BE2C (cell line): ENCODE measurements at regions not wholly inside any gene's neighbourhood (a gene's known extent, or its start where the extent isn't known, plus 50 kb on each side); places are given as distances from the start of the nearest gene placed in this dataset.

Experiments used
- DNase-seq: peaks from one replicate; pipeline ENCODE4 v3.0.0-alpha.2; 2020
- H3K27me3 ChIP-seq: fragments of 250-450 bp; sonication (Bioruptor Pico); 2 replicates; pipeline ENCODE4 v1.5.1; 2020; ENCODE audit warnings: mild to moderate bottlenecking
- H3K36me3 ChIP-seq: fragments of 250-450 bp; sonication (Bioruptor Pico); 2 replicates; pipeline ENCODE4 v1.5.1; 2020; ENCODE audit warnings: mild to moderate bottlenecking
- H3K4me1 ChIP-seq: fragments of 250-450 bp; sonication (Bioruptor Pico); 2 replicates; pipeline ENCODE4 v1.5.1; 2020
- H3K4me3 ChIP-seq: 2 replicates; pipeline ENCODE4 v1.5.1; 2011; ENCODE audit warnings: low read depth, low read length
- H3K9me3 ChIP-seq: fragments of 250-450 bp; sonication (Bioruptor Pico); 2 replicates; pipeline ENCODE4 v1.5.1; 2020
- TF ChIP-seq, protein P1 (sequence below): IDR thresholded peaks from 2 replicates; pipeline ENCODE4 v1.5.1; 2012; ENCODE audit warnings: mild to moderate bottlenecking, low read depth, low read length

DNA sequence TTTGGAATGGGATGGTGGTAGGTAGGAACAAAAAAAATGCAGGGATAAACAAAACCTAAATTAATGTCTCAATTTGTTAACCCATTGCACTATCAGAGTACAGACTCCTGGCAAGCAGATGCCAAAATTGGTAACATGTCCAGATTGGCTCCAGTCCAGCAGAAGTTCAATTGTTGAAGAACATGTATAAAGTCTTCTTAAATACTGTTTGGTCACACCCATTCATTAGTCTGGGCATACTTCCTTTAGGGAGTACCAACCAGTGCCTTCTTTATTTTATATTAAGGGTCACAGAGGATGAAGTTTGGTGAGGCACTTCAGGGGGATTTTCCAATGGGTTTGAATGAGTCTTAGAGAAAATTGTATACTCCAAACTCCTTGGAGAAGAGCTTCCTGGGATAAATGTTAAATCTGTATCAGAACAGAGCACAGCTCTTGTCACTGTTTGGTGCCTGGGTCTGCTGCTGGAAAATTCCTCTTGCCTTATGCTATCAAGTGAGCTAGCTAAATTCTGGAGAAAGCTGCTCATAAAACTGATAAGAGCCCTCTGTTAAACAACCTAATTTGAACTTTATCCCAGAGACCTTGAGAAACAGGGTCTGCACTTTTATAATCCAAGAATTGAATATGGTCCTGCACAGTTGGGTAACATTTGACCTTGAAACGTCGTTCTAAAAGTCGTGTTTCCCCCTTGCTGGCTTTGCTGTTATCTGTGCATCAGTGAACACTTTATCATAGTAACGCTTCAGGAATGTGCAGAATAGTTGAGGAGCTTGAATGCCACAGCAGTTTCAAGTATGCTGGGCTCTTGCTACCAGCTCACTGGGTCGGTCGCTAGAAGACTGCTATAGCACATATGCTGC, 334.1 kb upstream of the CITED2 start:
- TF ChIP-seq, protein P1, sequence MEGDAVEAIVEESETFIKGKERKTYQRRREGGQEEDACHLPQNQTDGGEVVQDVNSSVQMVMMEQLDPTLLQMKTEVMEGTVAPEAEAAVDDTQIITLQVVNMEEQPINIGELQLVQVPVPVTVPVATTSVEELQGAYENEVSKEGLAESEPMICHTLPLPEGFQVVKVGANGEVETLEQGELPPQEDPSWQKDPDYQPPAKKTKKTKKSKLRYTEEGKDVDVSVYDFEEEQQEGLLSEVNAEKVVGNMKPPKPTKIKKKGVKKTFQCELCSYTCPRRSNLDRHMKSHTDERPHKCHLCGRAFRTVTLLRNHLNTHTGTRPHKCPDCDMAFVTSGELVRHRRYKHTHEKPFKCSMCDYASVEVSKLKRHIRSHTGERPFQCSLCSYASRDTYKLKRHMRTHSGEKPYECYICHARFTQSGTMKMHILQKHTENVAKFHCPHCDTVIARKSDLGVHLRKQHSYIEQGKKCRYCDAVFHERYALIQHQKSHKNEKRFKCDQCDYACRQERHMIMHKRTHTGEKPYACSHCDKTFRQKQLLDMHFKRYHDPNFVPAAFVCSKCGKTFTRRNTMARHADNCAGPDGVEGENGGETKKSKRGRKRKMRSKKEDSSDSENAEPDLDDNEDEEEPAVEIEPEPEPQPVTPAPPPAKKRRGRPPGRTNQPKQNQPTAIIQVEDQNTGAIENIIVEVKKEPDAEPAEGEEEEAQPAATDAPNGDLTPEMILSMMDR = no peak
- H3K4me3 ChIP-seq = no peak overlapping the region
- DNase-seq = no peak
- H3K4me1 ChIP-seq = no peaks in the 10 kb centered on the region
- no peaks in the 10 kb centered on the region for H3K36me3 ChIP-seq
- no peaks in the 10 kb centered on the region for H3K27me3 ChIP-seq
- H3K9me3 ChIP-seq = no peaks in the 10 kb centered on the region

DNA sequence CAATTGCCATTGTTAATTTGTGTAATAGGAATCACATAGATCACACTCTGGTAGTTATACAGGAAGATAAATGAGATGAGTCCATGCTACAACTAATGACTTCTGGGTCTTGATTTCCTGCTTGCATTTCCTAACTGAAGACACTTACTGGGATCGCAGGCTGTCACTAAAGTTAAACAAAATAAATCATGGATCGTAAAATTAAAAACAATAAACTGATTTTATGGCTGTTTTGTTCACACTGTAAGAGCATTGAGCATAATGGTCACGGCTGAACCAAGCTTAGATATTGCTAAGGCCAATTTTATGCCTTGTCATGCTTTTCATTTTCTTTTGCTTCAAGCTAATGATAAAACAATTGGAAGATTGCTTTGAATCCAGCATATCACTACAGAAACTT, 332.5 kb upstream of the CITED2 start:
- no peak for DNase-seq
- no peaks in the 10 kb centered on the region for H3K27me3 ChIP-seq
- H3K9me3 ChIP-seq = no peaks in the 10 kb centered on the region
- H3K4me3 ChIP-seq = no peak overlapping the region
- H3K36me3 ChIP-seq = no peaks in the 10 kb centered on the region
- no peaks in the 10 kb centered on the region for H3K4me1 ChIP-seq
- TF ChIP-seq, protein P1 = no peak

DNA sequence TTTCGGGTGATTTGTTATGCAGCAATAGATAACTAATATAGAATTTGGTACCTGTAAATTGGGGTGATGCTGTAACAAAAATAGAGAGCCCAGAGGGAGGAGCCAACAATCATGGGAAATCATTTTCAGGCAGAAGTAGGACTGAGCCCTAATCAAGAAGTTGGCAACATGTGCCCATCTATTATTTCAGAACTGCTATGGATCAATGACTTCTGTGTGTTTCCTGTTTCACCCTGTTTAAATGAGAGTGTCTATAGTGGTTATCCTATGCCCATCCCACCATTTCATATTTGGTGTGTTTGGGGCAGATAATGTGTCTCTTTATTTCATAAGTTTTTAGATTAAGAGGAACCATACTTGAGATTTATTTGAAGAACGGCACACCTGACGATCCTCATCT, 330.8 kb upstream of the CITED2 start:
- Histone ChIP-seq H3K27me3 (no peaks in the 10 kb centered on the region), H3K4me1 (no peaks in the 10 kb centered on the region), H3K4me3 (no peak overlapping the region), H3K36me3 (no peaks in the 10 kb centered on the region), H3K9me3 (no peaks in the 10 kb centered on the region)
- DNase-seq = no peak
- TF ChIP-seq, protein P1 = no peak

DNA sequence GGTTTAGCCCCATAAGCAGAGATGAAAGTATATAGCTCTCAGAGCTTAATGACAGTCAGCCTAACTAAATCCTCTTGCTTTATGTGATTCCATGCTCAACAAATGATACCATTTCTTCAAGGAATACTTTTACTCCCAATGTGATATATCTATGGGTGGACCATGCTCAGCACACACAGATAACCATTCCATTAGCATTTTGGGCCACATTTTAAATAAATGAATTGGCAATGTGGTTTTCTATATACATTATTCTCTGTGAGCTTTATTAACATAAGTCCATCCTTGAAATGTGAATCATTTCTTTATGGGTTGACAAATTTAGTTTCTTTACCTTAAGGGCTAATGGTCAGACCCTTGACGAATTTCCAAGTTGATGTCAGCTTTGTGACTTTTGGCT, 329.3 kb upstream of the CITED2 start:
- Histone ChIP-seq H3K4me3 (no peak overlapping the region), H3K4me1 (no peaks in the 10 kb centered on the region), H3K27me3 (no peaks in the 10 kb centered on the region), H3K36me3 (no peaks in the 10 kb centered on the region), H3K9me3 (no peaks in the 10 kb centered on the region)
- DNase-seq = no peak
- TF ChIP-seq, protein P1 = no peak

DNA sequence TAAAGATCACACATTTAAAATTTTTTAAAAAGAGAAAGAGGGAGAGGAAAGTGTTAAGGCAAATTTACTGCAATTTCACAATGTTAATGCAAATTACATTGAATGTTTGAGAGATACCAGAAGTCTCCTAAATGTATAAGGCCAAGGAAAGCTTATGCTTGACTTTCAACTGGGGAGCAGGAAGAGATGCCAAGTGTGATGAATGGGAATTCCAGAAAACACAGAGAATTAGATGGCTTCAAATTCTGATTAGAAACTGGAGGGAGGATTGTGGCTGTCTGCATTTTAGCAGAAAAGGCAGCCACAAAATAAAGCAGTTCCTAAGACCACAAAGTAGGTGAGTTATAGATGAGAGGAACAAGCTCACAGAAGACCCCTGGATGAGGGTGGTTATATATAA, 328.3 kb upstream of the CITED2 start:
- Histone ChIP-seq H3K27me3 (no peaks in the 10 kb centered on the region), H3K4me1 (no peaks in the 10 kb centered on the region), H3K4me3 (no peak overlapping the region), H3K9me3 (no peaks in the 10 kb centered on the region), H3K36me3 (no peaks in the 10 kb centered on the region)
- TF ChIP-seq, protein P1 = no peak
- DNase-seq = no peak

DNA sequence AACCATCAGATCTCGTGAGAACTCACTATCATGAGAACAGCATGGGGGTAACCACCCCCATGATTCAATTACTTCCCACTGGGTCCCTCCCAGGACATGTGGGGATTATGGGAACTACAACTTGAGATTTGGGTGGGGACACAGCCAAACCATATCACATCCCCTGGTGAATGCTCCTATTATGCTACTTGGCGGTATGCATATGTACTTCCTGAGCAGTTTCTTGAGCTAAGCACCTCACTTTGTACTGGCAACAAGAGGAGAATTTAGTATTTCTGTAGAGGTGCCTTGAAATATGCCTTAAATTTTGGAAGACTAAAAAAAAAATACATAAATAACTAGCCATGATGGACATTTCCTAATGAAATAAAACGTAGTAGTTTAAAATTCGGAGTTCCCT, 327.2 kb upstream of the CITED2 start:
- Histone ChIP-seq H3K4me1 (no peaks in the 10 kb centered on the region), H3K9me3 (no peaks in the 10 kb centered on the region), H3K36me3 (no peaks in the 10 kb centered on the region), H3K4me3 (no peak overlapping the region), H3K27me3 (no peaks in the 10 kb centered on the region)
- TF ChIP-seq, protein P1 = no peak
- no peak for DNase-seq
